Suprapubic skin (tissue), 4 donors: ENCODE measurements at regions not wholly inside any gene's neighbourhood (a gene's known extent, or its start where the extent isn't known, plus 50 kb on each side); places are given as distances from the start of the nearest gene placed in this dataset.

Experiments
- DNase-seq, 2 donors: peaks; one replicate each; pipeline ENCODE4 v3.0.0-alpha.2; 2019; ENCODE audit warnings: low spot score in 2 of 2
- H3K27ac ChIP-seq: fragments of 200-600 bp; sonication (generic); one replicate; pipeline ENCODE4 v1.5.1; 2019
- H3K27me3 ChIP-seq: fragments of 200-600 bp; sonication (generic); one replicate; pipeline ENCODE4 v1.5.1; 2019
- H3K36me3 ChIP-seq: fragments of 200-600 bp; sonication (generic); one replicate; pipeline ENCODE4 v1.5.1; 2019
- H3K4me1 ChIP-seq: fragments of 200-600 bp; sonication (generic); one replicate; pipeline ENCODE4 v1.5.1; 2019
- H3K4me3 ChIP-seq: fragments of 200-600 bp; sonication (generic); one replicate; pipeline ENCODE4 v1.5.1; 2019; ENCODE audit warnings: mild to moderate bottlenecking
- H3K9me3 ChIP-seq: fragments of 200-600 bp; sonication (generic); one replicate; pipeline ENCODE4 v1.5.1; 2019
- CTCF ChIP-seq, 2 donors: fragments of 200-600 bp in 1 of 2; fragments of 450-650 bp in 1 of 2; sonication (generic) in 1 of 2; IDR thresholded peaks; one replicate each; pipeline ENCODE4 v1.5.1; 2016 to 2019; ENCODE audit warnings: antibody characterized with exemption in 2 of 2, mild to moderate bottlenecking in 1 of 2, moderate library complexity in 1 of 2
- EP300 ChIP-seq: sonication (generic); formaldehyde crosslinking; IDR thresholded peaks from one replicate; pipeline ENCODE4 v1.6.1; 2017; ENCODE audit warnings: antibody characterized with exemption
- POLR2A ChIP-seq, 2 donors: fragments of 450-650 bp; IDR thresholded peaks; one replicate each; pipeline ENCODE4 v1.6.1; 2017; ENCODE audit warnings: antibody characterized with exemption in 2 of 2, mild to moderate bottlenecking in 2 of 2, moderate library complexity in 2 of 2
- POLR2AphosphoS5 ChIP-seq, 3 donors: sonication (generic); formaldehyde crosslinking; IDR thresholded peaks; one replicate each; pipeline ENCODE4 v1.6.1; 2017; ENCODE audit warnings: antibody characterized with exemption in 3 of 3
- WGBS: methylation state at CpG from one replicate; pipeline ENCODE4 v1.1.5; 2018; 5-methylcytosine and 5-hydroxymethylcytosine counted together

GRCh38 chr1:165080253-165080896 lies 276.1 kb downstream of the LMX1A start:
- WGBS: 43% methylated on average over 4 of the region's 4 CpGs
- H3K4me3 ChIP-seq: no peak overlapping the region
- H3K4me1 ChIP-seq: no peaks in the 10 kb centered on the region
- no peaks in the 10 kb centered on the region for H3K9me3 ChIP-seq
- TF ChIP-seq POLR2AphosphoS5 (IDR thresholded peaks at IDR 0.05) (no peak), CTCF (IDR thresholded peaks at IDR 0.05) (no peak), EP300 (no peak), POLR2A (IDR thresholded peaks at IDR 0.05) (no peak)
- H3K36me3 ChIP-seq: no peaks in the 10 kb centered on the region
- H3K27me3 ChIP-seq: no peaks in the 10 kb centered on the region
- no peak for DNase-seq
- H3K27ac ChIP-seq: no peak overlapping the region

GRCh38 chr1:165078391-165078790 lies 278.1 kb downstream of the LMX1A start:
- Histone ChIP-seq H3K27ac (no peak overlapping the region), H3K27me3 (no peaks in the 10 kb centered on the region), H3K4me1 (no peaks in the 10 kb centered on the region), H3K36me3 (no peaks in the 10 kb centered on the region), H3K9me3 (no peaks in the 10 kb centered on the region), H3K4me3 (no peak overlapping the region)
- DNase-seq: no peak
- no peak for TF ChIP-seq POLR2AphosphoS5 (IDR thresholded peaks at IDR 0.05)
- no peak for TF ChIP-seq POLR2A (IDR thresholded peaks at IDR 0.05)
- TF ChIP-seq EP300: no peak
- no peak for TF ChIP-seq CTCF (IDR thresholded peaks at IDR 0.05)

GRCh38 chr1:165075725-165076370 lies 280.7 kb downstream of the LMX1A start:
- no peak overlapping the region for H3K27ac ChIP-seq
- no peaks in the 10 kb centered on the region for H3K27me3 ChIP-seq
- no peak for DNase-seq

GRCh38 chr1:165073185-165074007 lies 283.1 kb downstream of the LMX1A start:
- no peak for DNase-seq
- Histone ChIP-seq H3K9me3 (no peaks in the 10 kb centered on the region), H3K4me1 (no peaks in the 10 kb centered on the region), H3K27ac (no peak overlapping the region), H3K36me3 (no peaks in the 10 kb centered on the region), H3K4me3 (no peak overlapping the region), H3K27me3 (no peaks in the 10 kb centered on the region)
- 39% methylated on average over 7 of the region's 7 CpGs for WGBS
- TF ChIP-seq CTCF (IDR thresholded peaks at IDR 0.05) (peak; percentile 26 to 70), POLR2AphosphoS5 (IDR thresholded peaks at IDR 0.05) (no peak)

More at GRCh38 chr1:165075725-165076370, 280.7 kb downstream of the LMX1A start:
- TF ChIP-seq EP300: no peak
- no peak for TF ChIP-seq POLR2AphosphoS5 (IDR thresholded peaks at IDR 0.05)
- TF ChIP-seq CTCF (IDR thresholded peaks at IDR 0.05): peak in 1 of 2 donors; percentile 48
- Histone ChIP-seq H3K36me3 (no peaks in the 10 kb centered on the region), H3K4me1 (no peaks in the 10 kb centered on the region), H3K4me3 (no peak overlapping the region), H3K9me3 (no peaks in the 10 kb centered on the region)
- WGBS: 56% methylated on average over 6 of the region's 6 CpGs

- H3K9me3 ChIP-seq: no peaks in the 10 kb centered on the region
- TF ChIP-seq POLR2A (IDR thresholded peaks at IDR 0.05) (no peak), EP300 (no peak), CTCF (IDR thresholded peaks at IDR 0.05) (no peak), POLR2AphosphoS5 (IDR thresholded peaks at IDR 0.05) (no peak)
- no peak overlapping the region for H3K27ac ChIP-seq
- no peak for DNase-seq
- no peaks in the 10 kb centered on the region for H3K4me1 ChIP-seq
- WGBS: 94% methylated on average over 4 of the region's 4 CpGs
- no peaks in the 10 kb centered on the region for H3K27me3 ChIP-seq
- H3K36me3 ChIP-seq: no peaks in the 10 kb centered on the region
- H3K4me3 ChIP-seq: no peak overlapping the region
These were observed 285.8 kb downstream of the LMX1A start for GRCh38 chr1:165070675-165071074.
